ENCODE measurements at regions not wholly inside any gene's neighbourhood (a gene's known extent, or its start where the extent isn't known, plus 50 kb on each side); places are given as distances from the start of the nearest gene placed in this dataset.

DNA sequence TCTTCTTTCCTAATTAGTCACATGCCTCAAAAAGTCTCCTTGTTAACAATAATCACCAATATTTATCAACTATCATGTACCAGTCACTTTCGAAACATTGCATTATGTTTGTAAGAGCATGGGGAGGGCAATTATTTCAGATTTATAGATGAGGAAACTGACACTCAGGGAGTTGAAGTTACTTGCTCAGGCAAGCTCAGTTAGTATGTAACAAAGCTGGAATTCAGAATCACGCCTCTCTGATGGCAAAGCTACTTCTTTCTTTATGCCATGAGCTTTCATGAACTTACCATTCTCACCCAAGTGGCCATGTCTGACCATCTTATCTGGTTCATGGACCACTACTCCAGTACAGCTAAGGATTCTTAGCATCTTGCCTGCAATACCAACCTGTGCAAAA, 183.4 kb upstream of the TANK start:
- FAIRE-seq (no peak), DNase-seq (no peak)
- H3K9me3 ChIP-seq (ENCODE audit: control insufficient read depth in 2 of 3, insufficient read depth in 1 of 3, low read length in 3 of 3), result no peaks in the 10 kb centered on the region
- no peak overlapping the region for H3K27ac ChIP-seq (ENCODE audit: low read depth in 2 of 2, low read length in 2 of 2)
- H3K4me1 ChIP-seq (ENCODE audit: control insufficient read depth in 2 of 3, insufficient read depth in 2 of 3, low read depth in 1 of 3, low read length in 3 of 3), result no peaks in the 10 kb centered on the region
- intact Hi-C loops (cut with DNase I), result no loop called here
- no peaks in the 10 kb centered on the region for H3K36me3 ChIP-seq (ENCODE audit: control insufficient read depth in 2 of 3, insufficient read depth in 3 of 3, low read length in 3 of 3)
- no peak overlapping the region for H3K4me3 ChIP-seq (ENCODE audit: low read length in 3 of 3)
- no peaks in the 10 kb centered on the region for H3K27me3 ChIP-seq (ENCODE audit: control insufficient read depth, insufficient read depth, low read length)
- no peak overlapping the region for H3K9ac ChIP-seq (ENCODE audit: low read length in 3 of 3)
- TF ChIP-seq CTCF (IDR thresholded peaks at IDR 0.05; ENCODE audit: borderline replicate concordance, extremely low read depth, insufficient read depth), result no peak

- Histone ChIP-seq H3K36me3 (ENCODE audit: control insufficient read depth in 2 of 3, insufficient read depth in 3 of 3, low read length in 3 of 3) (no peaks in the 10 kb centered on the region), H3K4me1 (ENCODE audit: control insufficient read depth in 2 of 3, insufficient read depth in 2 of 3, low read depth in 1 of 3, low read length in 3 of 3) (no peaks in the 10 kb centered on the region), H3K9ac (ENCODE audit: low read length in 3 of 3) (no peak overlapping the region), H3K27me3 (ENCODE audit: control insufficient read depth, insufficient read depth, low read length) (no peaks in the 10 kb centered on the region), H3K9me3 (ENCODE audit: control insufficient read depth in 2 of 3, insufficient read depth in 1 of 3, low read length in 3 of 3) (no peaks in the 10 kb centered on the region), H3K4me3 (ENCODE audit: low read length in 3 of 3) (no peak overlapping the region), H3K27ac (ENCODE audit: low read depth in 2 of 2, low read length in 2 of 2) (no peak overlapping the region)
- FAIRE-seq (no peak), DNase-seq (no peak)
- intact Hi-C loops (cut with DNase I), result no loop called here
- no peak for TF ChIP-seq CTCF (IDR thresholded peaks at IDR 0.05; ENCODE audit: borderline replicate concordance, extremely low read depth, insufficient read depth)
Measured at GRCh38 chr2:160977376-160977775, 182.9 kb upstream of the TANK start.

DNA sequence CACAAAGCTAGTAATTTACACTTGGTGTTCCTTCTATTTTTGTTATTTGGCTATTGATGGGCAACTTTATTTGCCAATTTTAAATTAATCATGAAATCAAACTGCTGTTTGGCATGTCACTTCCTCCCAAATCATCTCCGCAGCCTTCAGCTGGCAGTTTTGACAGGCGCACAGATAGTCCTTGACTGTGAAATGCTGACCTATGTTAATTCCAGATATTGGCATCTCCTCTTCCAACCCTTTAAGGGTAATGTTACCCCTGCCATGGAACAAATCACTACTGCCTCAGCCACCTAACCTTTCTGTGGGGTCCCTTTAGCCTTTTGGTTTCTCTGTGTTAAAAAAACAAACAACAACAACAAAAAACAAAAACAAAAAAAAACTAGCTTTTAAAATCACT, 182.4 kb upstream of the TANK start:
- no peaks in the 10 kb centered on the region for H3K4me1 ChIP-seq (ENCODE audit: control insufficient read depth in 2 of 3, insufficient read depth in 2 of 3, low read depth in 1 of 3, low read length in 3 of 3)
- no peaks in the 10 kb centered on the region for H3K36me3 ChIP-seq (ENCODE audit: control insufficient read depth in 2 of 3, insufficient read depth in 3 of 3, low read length in 3 of 3)
- H3K4me3 ChIP-seq (ENCODE audit: low read length in 3 of 3), result no peak overlapping the region
- no peak overlapping the region for H3K9ac ChIP-seq (ENCODE audit: low read length in 3 of 3)
- intact Hi-C loops (cut with DNase I), result no loop called here
- H3K9me3 ChIP-seq (ENCODE audit: control insufficient read depth in 2 of 3, insufficient read depth in 1 of 3, low read length in 3 of 3), result no peaks in the 10 kb centered on the region
- no peak overlapping the region for H3K27ac ChIP-seq (ENCODE audit: low read depth in 2 of 2, low read length in 2 of 2)
- no peaks in the 10 kb centered on the region for H3K27me3 ChIP-seq (ENCODE audit: control insufficient read depth, insufficient read depth, low read length)
- no peak for TF ChIP-seq CTCF (IDR thresholded peaks at IDR 0.05; ENCODE audit: borderline replicate concordance, extremely low read depth, insufficient read depth)
- DNase-seq (no peak), FAIRE-seq (no peak)

- TF ChIP-seq CTCF (IDR thresholded peaks at IDR 0.05; ENCODE audit: borderline replicate concordance, extremely low read depth, insufficient read depth), result no peak
- no peaks in the 10 kb centered on the region for H3K4me1 ChIP-seq (ENCODE audit: control insufficient read depth in 2 of 3, insufficient read depth in 2 of 3, low read depth in 1 of 3, low read length in 3 of 3)
- no peak overlapping the region for H3K9ac ChIP-seq (ENCODE audit: low read length in 3 of 3)
- no peak overlapping the region for H3K4me3 ChIP-seq (ENCODE audit: low read length in 3 of 3)
- FAIRE-seq (no peak), DNase-seq (no peak)
- no peaks in the 10 kb centered on the region for H3K27me3 ChIP-seq (ENCODE audit: control insufficient read depth, insufficient read depth, low read length)
- no peaks in the 10 kb centered on the region for H3K36me3 ChIP-seq (ENCODE audit: control insufficient read depth in 2 of 3, insufficient read depth in 3 of 3, low read length in 3 of 3)
- no peaks in the 10 kb centered on the region for H3K9me3 ChIP-seq (ENCODE audit: control insufficient read depth in 2 of 3, insufficient read depth in 1 of 3, low read length in 3 of 3)
- H3K27ac ChIP-seq (ENCODE audit: low read depth in 2 of 2, low read length in 2 of 2), result no peak overlapping the region
- intact Hi-C loops (cut with DNase I), result no loop called here
Measured at GRCh38 chr2:160984426-160985077, 175.7 kb upstream of the TANK start.
